PC-3 (cell line): ENCODE measurements at regions not wholly inside any gene's neighbourhood (a gene's known extent, or its start where the extent isn't known, plus 50 kb on each side); places are given as distances from the start of the nearest gene placed in this dataset.

ENCODE experiments used
- ATAC-seq: fragments of 200-7000 bp; cut with Tn5 transposase; 2 replicates; pipeline ENCODE4 v1.9.1; 2020; ENCODE audit warnings: mild to moderate bottlenecking, moderate library complexity
- BruUV-seq: library from RNA; stranded (reverse); fragments of 400-500 nt; replicated peaks from 2 replicates; lab custom pipeline; 2021; lab: Mats Ljungman, UMichigan
- CTCF ChIA-PET: fragments of 300-600 bp; sonication (Branson Sonifier 250); formaldehyde crosslinking; loops from one replicate; lab custom pipeline; 2022; ENCODE audit warnings: antibody characterized with exemption; lab: Charles Lee
- POLR2A ChIA-PET: fragments of 300-600 bp; sonication (Branson Sonifier 250); formaldehyde crosslinking; loops from one replicate; lab custom pipeline; 2022; ENCODE audit warnings: antibody characterized with exemption; ENCODE audit not compliant: unreplicated experiment; lab: Charles Lee
- DNase-seq: peaks from one replicate; pipeline ENCODE4 v3.0.0-alpha.2; 2015
- H2AFZ ChIP-seq: fragments of 300-600 bp; sonication (generic); 2 replicates; pipeline ENCODE4 v1.6.0; 2016; ENCODE audit warnings: antibody characterized with exemption, low read length
- H3F3A ChIP-seq: fragments of 300-600 bp; sonication (generic); one replicate; pipeline ENCODE4 v1.6.0; 2017; ENCODE audit warnings: antibody characterized with exemption, low read length, control low read depth, mild to moderate bottlenecking; ENCODE audit not compliant: unreplicated experiment
- H3K27ac ChIP-seq: fragments of 300-600 bp; sonication (generic); 2 replicates; pipeline ENCODE4 v1.5.1; 2016; ENCODE audit warnings: mild to moderate bottlenecking, low read length
- H3K27me3 ChIP-seq: fragments of 300-600 bp; sonication (generic); 2 replicates; pipeline ENCODE4 v1.6.1; 2016; ENCODE audit warnings: low read length, mixed read lengths
- H3K36me3 ChIP-seq: fragments of 300-600 bp; sonication (generic); 2 replicates; pipeline ENCODE4 v1.6.1; 2016; ENCODE audit warnings: low read depth, mixed run types, low read length, mixed read lengths
- H3K4me1 ChIP-seq: fragments of 300-600 bp; sonication (generic); 2 replicates; pipeline ENCODE4 v1.5.1; 2016; ENCODE audit warnings: low read length; ENCODE audit not compliant: insufficient read depth
- H3K4me2 ChIP-seq: fragments of 300-600 bp; sonication (generic); 2 replicates; pipeline ENCODE4 v1.6.0; 2016; ENCODE audit warnings: low read length
- H3K4me3 ChIP-seq: fragments of 300-600 bp; sonication (generic); 2 replicates; pipeline ENCODE4 v1.5.1; 2016; ENCODE audit warnings: mild to moderate bottlenecking, low read length, mixed read lengths
- H3K79me2 ChIP-seq: fragments of 300-600 bp; sonication (generic); 2 replicates; pipeline ENCODE4 v1.6.1; 2017; ENCODE audit warnings: low read length, mixed read lengths
- H3K9ac ChIP-seq: fragments of 300-600 bp; sonication (generic); 2 replicates; pipeline ENCODE4 v1.6.0; 2016; ENCODE audit warnings: mild to moderate bottlenecking, low read length
- H3K9me2 ChIP-seq: fragments of 300-600 bp; sonication (generic); replicated peaks from 2 replicates; pipeline ENCODE4 v1.6.1; 2016; ENCODE audit warnings: mixed run types, low read length, mixed read lengths
- H3K9me3 ChIP-seq: fragments of 300-600 bp; sonication (generic); 2 replicates; pipeline ENCODE4 v1.6.1; 2016; ENCODE audit warnings: low read length, mixed read lengths
- H4K20me1 ChIP-seq: fragments of 300-600 bp; sonication (generic); 2 replicates; pipeline ENCODE4 v1.6.1; 2016; ENCODE audit warnings: low read length, mixed read lengths
- EZH2 ChIP-seq: fragments of 300-600 bp; sonication (generic); IDR thresholded peaks from one replicate; pipeline ENCODE4 v1.6.1; 2017; ENCODE audit warnings: antibody characterized with exemption, mild to moderate bottlenecking, low read length; ENCODE audit not compliant: unreplicated experiment
- EZH2phosphoT487 ChIP-seq: fragments of 300-600 bp; sonication (generic); IDR thresholded peaks from 2 replicates; pipeline ENCODE4 v1.6.1; 2018; ENCODE audit warnings: mild to moderate bottlenecking, antibody characterized with exemption, low read length, borderline replicate concordance
- intact Hi-C: fragments of 100-400 bp; cut with micrococcal nuclease; formaldehyde crosslinking; loops from 2 replicates; pipeline ENCODE4 v1.9.0; 2023
- TF ChIP-seq, protein P1 (sequence below): fragments of 300-600 bp; sonication (generic); conservative IDR thresholded peaks from 2 replicates; pipeline ENCODE4 v1.5.1; 2017; ENCODE audit warnings: antibody characterized with exemption, low read depth, mild to moderate bottlenecking, low read length

- Histone ChIP-seq H2AFZ (no peak overlapping the region), H3K4me1 (peaks cover 31% of the 10 kb centered on the region), H3K9me3 (no peaks in the 10 kb centered on the region), H3K4me2 (peak overlapping the region; percentile 26), H4K20me1 (no peaks in the 10 kb centered on the region), H3K27me3 (no peaks in the 10 kb centered on the region), H3F3A (no peaks in the 10 kb centered on the region), H3K9me2 (no peaks in the 10 kb centered on the region), H3K27ac (peak overlapping the region; percentile 35; the same call in 1 of the 2 replicates), H3K4me3 (no peak overlapping the region), H3K79me2 (no peaks in the 10 kb centered on the region), H3K36me3 (no peaks in the 10 kb centered on the region), H3K9ac (no peak overlapping the region)
- BruUV-seq = no TSS peak
- ChIA-PET CTCF (interaction anchor here (1.0 kb wide), 1 partner anchor 161 kb away, joined by 3 read pairs; no protein-coding TSS in a partner anchor), POLR2A (interaction anchor here (0.7 kb wide), 1 partner anchor 714 kb away, joined by 5 read pairs; no protein-coding TSS in a partner anchor)
- DNase-seq = no peak
- intact Hi-C loops = no loop called here
- TF ChIP-seq EZH2phosphoT487 (no peak), EZH2 (no peak)
- TF ChIP-seq, protein P1, sequence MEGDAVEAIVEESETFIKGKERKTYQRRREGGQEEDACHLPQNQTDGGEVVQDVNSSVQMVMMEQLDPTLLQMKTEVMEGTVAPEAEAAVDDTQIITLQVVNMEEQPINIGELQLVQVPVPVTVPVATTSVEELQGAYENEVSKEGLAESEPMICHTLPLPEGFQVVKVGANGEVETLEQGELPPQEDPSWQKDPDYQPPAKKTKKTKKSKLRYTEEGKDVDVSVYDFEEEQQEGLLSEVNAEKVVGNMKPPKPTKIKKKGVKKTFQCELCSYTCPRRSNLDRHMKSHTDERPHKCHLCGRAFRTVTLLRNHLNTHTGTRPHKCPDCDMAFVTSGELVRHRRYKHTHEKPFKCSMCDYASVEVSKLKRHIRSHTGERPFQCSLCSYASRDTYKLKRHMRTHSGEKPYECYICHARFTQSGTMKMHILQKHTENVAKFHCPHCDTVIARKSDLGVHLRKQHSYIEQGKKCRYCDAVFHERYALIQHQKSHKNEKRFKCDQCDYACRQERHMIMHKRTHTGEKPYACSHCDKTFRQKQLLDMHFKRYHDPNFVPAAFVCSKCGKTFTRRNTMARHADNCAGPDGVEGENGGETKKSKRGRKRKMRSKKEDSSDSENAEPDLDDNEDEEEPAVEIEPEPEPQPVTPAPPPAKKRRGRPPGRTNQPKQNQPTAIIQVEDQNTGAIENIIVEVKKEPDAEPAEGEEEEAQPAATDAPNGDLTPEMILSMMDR = no peak
- no peak; the same call in 1 of the 2 replicates for ATAC-seq
Observed at GRCh38 chr13:44045180-44045562, 165.5 kb downstream of the LACC1 start.

DNA sequence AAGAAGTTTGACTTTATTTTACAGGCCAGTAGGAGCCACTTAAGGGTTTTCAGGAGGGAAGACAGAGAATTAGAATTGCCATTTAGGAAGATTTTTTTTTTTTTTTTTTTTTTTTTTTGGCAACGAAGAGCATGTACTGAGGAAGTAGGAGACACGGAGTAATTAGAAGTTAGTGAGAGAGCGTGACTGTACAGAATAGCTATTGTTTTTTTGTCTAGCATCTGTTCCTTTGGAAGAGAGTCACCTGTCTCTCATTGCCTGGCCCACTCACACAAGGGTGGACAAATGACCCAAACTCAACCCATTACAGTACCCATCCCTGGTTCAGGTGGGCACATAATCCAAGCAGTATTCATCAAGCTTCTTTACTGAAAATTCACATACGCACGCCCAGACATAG, 166.7 kb downstream of the LACC1 start:
- BruUV-seq = no TSS peak

More for the DNA sequence above, 166.7 kb downstream of the LACC1 start:
- ChIA-PET CTCF (no interaction called here), POLR2A (interaction anchor here (0.6 kb wide), 1 partner anchor 208 kb away, joined by 6 read pairs; no protein-coding TSS in a partner anchor)
- DNase-seq (no peak), ATAC-seq (no peak)
- intact Hi-C loops = no loop called here
- Histone ChIP-seq H3K9me2 (no peaks in the 10 kb centered on the region), H3K4me2 (no peak overlapping the region), H3K9ac (no peak overlapping the region), H4K20me1 (no peaks in the 10 kb centered on the region), H3K27me3 (no peaks in the 10 kb centered on the region), H3K27ac (no peak overlapping the region), H3K4me3 (no peak overlapping the region), H3K9me3 (no peaks in the 10 kb centered on the region), H2AFZ (no peak overlapping the region), H3F3A (no peaks in the 10 kb centered on the region), H3K79me2 (no peaks in the 10 kb centered on the region), H3K4me1 (peaks cover 26% of the 10 kb centered on the region), H3K36me3 (no peaks in the 10 kb centered on the region)
- TF ChIP-seq, protein P1 = no peak
- no peak for TF ChIP-seq EZH2phosphoT487
- no peak for TF ChIP-seq EZH2
